Esophagus squamous epithelium (tissue), 4 donors: ENCODE measurements at regions not wholly inside any gene's neighbourhood (a gene's known extent, or its start where the extent isn't known, plus 50 kb on each side); places are given as distances from the start of the nearest gene placed in this dataset.

ENCODE experiments used
- CTCF ChIP-seq, 6 experiments: fragments of 450-650 bp in 4 of 6; fragments of 200-600 bp in 2 of 6; sonication (generic) in 2 of 6; IDR thresholded peaks; one replicate each; pipeline ENCODE4 v1.5.1; 2016 to 2019; ENCODE audit warnings: antibody characterized with exemption in 6 of 6, mild to moderate bottlenecking in 4 of 6, moderate library complexity in 4 of 6
- POLR2A ChIP-seq, 4 donors: fragments of 450-650 bp; IDR thresholded peaks; one replicate each; pipeline ENCODE4 v1.6.1; 2017; ENCODE audit warnings: antibody characterized with exemption in 4 of 4, mild to moderate bottlenecking in 4 of 4, moderate library complexity in 3 of 4

GRCh38 chr6:1514078-1514477 lies 95.6 kb upstream of the FOXC1 start:
- no peak for TF ChIP-seq CTCF (IDR thresholded peaks at IDR 0.05)
- TF ChIP-seq POLR2A (IDR thresholded peaks at IDR 0.05), result no peak
